Aorta (tissue), 5 donors: ENCODE measurements at regions not wholly inside any gene's neighbourhood (a gene's known extent, or its start where the extent isn't known, plus 50 kb on each side); places are given as distances from the start of the nearest gene placed in this dataset.

Experiments
- ATAC-seq: fragments of 200-7000 bp; cut with Tn5 transposase; one replicate; pipeline ENCODE4 v1.9.1; 2022; ENCODE audit warnings: moderate library complexity; ENCODE audit not compliant: low FRiP score
- DNase-seq, 2 donors: peaks; one replicate each; pipeline ENCODE4 v3.0.0-alpha.2; 2020
- H3K27ac ChIP-seq, 2 donors: one replicate each; pipeline ENCODE4 v1.5.1; 2013; ENCODE audit warnings: low read length in 2 of 2, mild to moderate bottlenecking in 2 of 2, moderate library complexity in 2 of 2, control low read depth in 1 of 2, inconsistent platforms in 1 of 2, low read depth in 1 of 2
- H3K27me3 ChIP-seq, 2 donors: one replicate each; pipeline ENCODE4 v1.6.1; 2013; ENCODE audit warnings: control low read depth in 1 of 2, low read length in 1 of 2, mild to moderate bottlenecking in 1 of 2, moderate library complexity in 1 of 2; ENCODE audit not compliant: insufficient read depth in 2 of 2, control insufficient read depth in 1 of 2
- H3K36me3 ChIP-seq, 2 donors: one replicate each; pipeline ENCODE4 v1.6.1; 2013; ENCODE audit warnings: control low read depth in 1 of 2, low read length in 1 of 2, mild to moderate bottlenecking in 1 of 2; ENCODE audit not compliant: insufficient read depth in 2 of 2, control insufficient read depth in 1 of 2
- H3K4me1 ChIP-seq, 2 donors: one replicate each; pipeline ENCODE4 v1.6.1; 2013; ENCODE audit warnings: low read length in 2 of 2, control low read depth in 1 of 2, mild to moderate bottlenecking in 1 of 2, moderate library complexity in 1 of 2; ENCODE audit not compliant: insufficient read depth in 2 of 2, control insufficient read depth in 1 of 2
- H3K4me3 ChIP-seq, 2 donors: one replicate each; pipeline ENCODE4 v1.5.1; 2013; ENCODE audit warnings: low read length in 2 of 2, control low read depth in 1 of 2, mild to moderate bottlenecking in 1 of 2
- H3K9me3 ChIP-seq: one replicate; pipeline ENCODE4 v1.6.1; 2013; ENCODE audit warnings: mild to moderate bottlenecking, low read length; ENCODE audit not compliant: control insufficient read depth
- WGBS, 2 donors: extraction: QIAGEN DNeasy Blood & Tissue Kit; methylation state at CpG; one replicate each; pipeline ENCODE4 v1.1.7; 2013; 5-methylcytosine and 5-hydroxymethylcytosine counted together
- intact Hi-C, 2 donors: fragments of 100-400 bp; cut with DNase I; formaldehyde crosslinking; loops; one replicate each; pipeline versions ENCODE4 v1.14.2 to v1.15.0; 2022
- donor health status: healthy with polysubstance abuse.
- donor health status: Bipolar disorder and iron deficiency.
- donor health status: DM: no; HTN: no; CAD: no.
- donor health status: DM: no; HTN: no; CAD: no.
- donor health status: DM: yes; HTN: yes; CAD: no.

DNA sequence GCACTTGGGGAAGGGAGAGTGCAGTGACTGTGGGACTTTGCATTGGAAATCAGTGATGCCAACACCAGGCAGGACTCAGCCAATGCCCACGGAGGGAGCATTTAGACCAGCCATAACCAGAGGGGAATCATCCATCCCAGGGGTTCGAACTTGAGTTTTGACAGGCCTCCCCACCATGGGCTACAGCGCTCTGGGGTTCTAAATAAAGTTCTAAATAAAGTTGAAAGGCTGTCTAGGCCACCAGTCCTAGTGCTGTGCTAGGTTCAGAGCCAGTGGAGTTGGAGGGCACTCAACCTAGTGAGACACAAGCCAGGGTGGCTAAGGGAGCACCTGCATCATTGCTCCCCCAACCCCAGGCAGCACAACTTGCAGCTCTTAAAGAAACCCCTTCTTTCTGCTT is 82.0 kb upstream of the SLC38A4 start:
- peaks cover 0 to 2% of the 10 kb centered on the region in 2 donors for H3K4me1 ChIP-seq
- no peak overlapping the region for H3K27ac ChIP-seq
- H3K27me3 ChIP-seq, result no peaks in the 10 kb centered on the region
- no peaks in the 10 kb centered on the region for H3K36me3 ChIP-seq
- ATAC-seq, result no peak
- no peaks in the 10 kb centered on the region for H3K9me3 ChIP-seq
- no peak overlapping the region for H3K4me3 ChIP-seq
- DNase-seq, result no peak
- intact Hi-C loops, result no loop called here
- 84 to 88% methylated on average over 3 of the region's 3 CpGs for WGBS, 2 donors

DNA sequence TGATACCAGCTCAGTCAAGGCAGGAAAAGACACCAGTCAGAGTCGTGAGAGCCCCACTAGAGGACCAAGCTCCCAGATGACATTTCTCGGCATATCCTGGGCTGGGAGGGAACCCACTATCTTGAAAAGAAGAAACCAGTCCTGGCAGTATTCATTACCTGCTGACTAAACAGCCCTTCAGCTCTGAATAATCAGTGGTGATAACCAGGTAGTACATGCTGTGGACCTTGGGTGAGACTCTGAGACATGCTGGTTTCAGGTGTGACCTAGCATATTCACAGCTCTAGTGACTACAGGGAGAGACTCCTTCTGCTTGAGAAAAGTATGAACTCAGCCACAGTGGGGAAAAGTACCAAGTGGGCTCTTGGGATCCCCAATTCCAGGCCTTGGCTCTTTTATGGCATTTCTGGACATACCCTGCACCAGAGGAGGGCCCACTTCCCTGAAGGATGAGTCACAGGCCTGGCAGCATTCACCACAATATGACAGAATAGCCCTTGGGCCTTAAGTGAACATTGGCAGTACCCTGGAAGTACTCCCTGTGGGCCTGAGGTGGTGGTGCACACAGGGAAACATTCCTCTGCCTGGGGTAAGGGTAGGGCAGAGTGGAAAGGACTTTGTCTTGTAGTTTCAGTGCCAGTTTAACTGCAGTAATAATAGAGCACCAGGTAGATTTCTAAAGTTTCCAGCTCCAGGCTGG is 82.6 kb upstream of the SLC38A4 start:
- intact Hi-C loops, result no loop called here
- Histone ChIP-seq H3K27me3 (no peaks in the 10 kb centered on the region), H3K27ac (no peak overlapping the region), H3K4me3 (no peak overlapping the region), H3K4me1 (peaks cover 0 to 2% of the 10 kb centered on the region in 2 donors), H3K9me3 (no peaks in the 10 kb centered on the region), H3K36me3 (no peaks in the 10 kb centered on the region)
- DNase-seq (no peak), ATAC-seq (no peak)
- WGBS, 2 donors, result 93 to 98% methylated on average over 2 of the region's 2 CpGs

DNA sequence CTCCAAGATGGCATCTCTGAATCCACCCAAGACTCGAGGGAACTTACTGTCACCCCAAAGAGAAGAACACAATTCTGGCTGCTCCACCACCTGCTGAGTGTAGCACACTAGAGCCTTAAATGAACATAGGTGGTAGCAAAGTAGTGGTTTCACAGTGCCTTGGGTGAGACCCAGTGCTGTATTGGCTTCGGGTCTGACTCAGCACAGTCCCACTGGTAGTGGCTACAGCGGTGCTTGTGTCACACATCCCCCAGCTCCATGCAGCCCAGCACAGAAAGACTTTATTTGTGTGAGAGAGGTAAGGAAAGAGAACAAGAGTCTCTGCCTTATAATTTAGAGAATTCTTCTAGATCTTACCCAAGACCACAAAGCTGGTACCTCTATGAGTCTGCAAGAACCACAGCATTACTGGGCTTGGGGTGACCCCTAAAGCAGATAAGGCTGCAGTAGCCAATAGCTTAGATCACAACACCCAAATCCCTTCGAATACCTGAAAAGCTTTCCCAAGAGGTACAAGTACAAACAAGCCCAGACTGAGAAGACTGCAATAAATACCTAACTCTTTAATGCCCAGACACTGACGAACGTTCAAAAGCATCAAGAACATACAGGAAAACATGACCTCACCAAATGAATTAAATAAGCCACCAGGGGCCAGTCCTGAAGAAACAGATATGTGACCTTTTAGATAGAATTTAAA is 83.3 kb upstream of the SLC38A4 start:
- WGBS, 2 donors, result 70 to 72% methylated on average over 6 of the region's 6 CpGs

DNA sequence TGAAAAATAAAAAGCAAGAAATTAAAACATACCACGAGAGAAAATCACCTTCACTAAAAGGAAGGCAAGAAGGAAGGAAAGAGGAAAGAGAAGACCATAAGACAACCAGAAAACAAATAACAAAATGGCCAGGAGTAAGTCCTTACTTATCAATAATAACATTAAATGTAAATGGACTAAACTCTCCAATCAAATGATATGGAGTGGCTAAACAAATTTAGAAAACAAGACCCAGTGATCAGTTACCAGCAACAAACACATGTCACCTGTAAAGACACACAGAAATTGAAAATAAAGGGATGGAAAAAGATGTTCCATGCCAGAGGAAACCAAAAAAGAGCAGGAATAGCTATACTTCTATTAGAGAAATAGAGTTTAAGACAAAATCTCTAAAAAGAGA is 85.0 kb upstream of the SLC38A4 start:
- Histone ChIP-seq H3K27ac (no peak overlapping the region), H3K36me3 (no peaks in the 10 kb centered on the region), H3K9me3 (no peaks in the 10 kb centered on the region), H3K27me3 (no peaks in the 10 kb centered on the region), H3K4me1 (no peaks in the 10 kb centered on the region), H3K4me3 (no peak overlapping the region)
- WGBS, 2 donors, result 93% methylated on average over 1 of the region's 1 CpG
- ATAC-seq, result no peak
- intact Hi-C loops, result no loop called here
- DNase-seq, result no peak

More for the DNA sequence above, 83.3 kb upstream of the SLC38A4 start:
- no peaks in the 10 kb centered on the region for H3K27me3 ChIP-seq
- H3K36me3 ChIP-seq, result no peaks in the 10 kb centered on the region
- H3K27ac ChIP-seq, result no peak overlapping the region
- no peaks in the 10 kb centered on the region for H3K9me3 ChIP-seq
- ATAC-seq (no peak), DNase-seq (no peak)
- H3K4me1 ChIP-seq, result peaks cover 0 to 2% of the 10 kb centered on the region in 2 donors
- H3K4me3 ChIP-seq, result no peak overlapping the region
- intact Hi-C loops, result no loop called here

DNA sequence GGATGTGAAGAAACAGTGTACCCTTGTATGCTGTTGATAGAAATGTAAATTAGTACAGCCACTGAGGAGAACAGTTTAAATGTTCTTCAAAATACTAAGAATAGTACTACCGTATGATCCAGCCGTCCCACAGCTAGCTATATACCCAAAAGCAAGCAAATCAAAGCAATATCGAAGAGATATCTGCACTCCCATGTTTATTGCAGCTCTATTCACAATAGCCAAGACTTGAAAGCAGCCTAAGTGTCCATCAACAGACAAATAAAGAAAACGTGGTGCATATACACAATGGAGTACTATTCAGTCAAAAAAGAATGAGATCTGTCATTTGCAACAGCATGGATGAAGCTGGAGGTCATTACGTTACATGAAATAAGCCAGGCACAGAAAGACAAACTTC is 88.5 kb upstream of the SLC38A4 start:
- Histone ChIP-seq H3K4me3 (no peak overlapping the region), H3K36me3 (no peaks in the 10 kb centered on the region), H3K27me3 (no peaks in the 10 kb centered on the region), H3K9me3 (no peaks in the 10 kb centered on the region), H3K27ac (no peak overlapping the region), H3K4me1 (peaks cover 0 to 2% of the 10 kb centered on the region in 2 donors)
- 70 to 77% methylated on average over 5 of the region's 5 CpGs for WGBS, 2 donors
- intact Hi-C loops, result no loop called here
- DNase-seq (no peak), ATAC-seq (no peak)

DNA sequence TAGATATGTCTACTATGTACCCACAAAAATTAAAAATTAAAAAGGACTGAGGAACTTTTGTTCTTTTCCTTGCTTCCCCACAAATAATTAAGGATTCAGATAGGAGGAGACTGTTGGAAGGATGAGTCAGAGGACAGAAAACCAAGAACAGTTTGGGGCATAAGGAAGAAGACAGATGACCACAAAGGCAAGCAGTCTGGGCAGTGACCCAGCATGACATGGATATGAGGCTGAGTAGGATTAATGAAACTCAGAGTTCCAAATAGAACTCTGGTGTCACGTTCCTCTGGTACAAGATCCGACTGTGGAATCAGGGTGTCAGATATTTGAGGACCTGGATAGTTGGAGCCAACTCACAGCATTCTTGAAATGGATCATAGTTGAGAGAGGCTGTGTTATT is 89.3 kb upstream of the SLC38A4 start:
- Histone ChIP-seq H3K27me3 (no peaks in the 10 kb centered on the region), H3K4me3 (no peak overlapping the region), H3K27ac (no peak overlapping the region), H3K36me3 (no peaks in the 10 kb centered on the region), H3K9me3 (no peaks in the 10 kb centered on the region), H3K4me1 (peaks cover 0 to 2% of the 10 kb centered on the region in 2 donors)
- peak in 1 of 2 donors; percentile 62 for DNase-seq
- intact Hi-C loops, result no loop called here
- WGBS, 2 donors, result 48 to 51% methylated on average over 2 of the region's 2 CpGs
- no peak for ATAC-seq

DNA sequence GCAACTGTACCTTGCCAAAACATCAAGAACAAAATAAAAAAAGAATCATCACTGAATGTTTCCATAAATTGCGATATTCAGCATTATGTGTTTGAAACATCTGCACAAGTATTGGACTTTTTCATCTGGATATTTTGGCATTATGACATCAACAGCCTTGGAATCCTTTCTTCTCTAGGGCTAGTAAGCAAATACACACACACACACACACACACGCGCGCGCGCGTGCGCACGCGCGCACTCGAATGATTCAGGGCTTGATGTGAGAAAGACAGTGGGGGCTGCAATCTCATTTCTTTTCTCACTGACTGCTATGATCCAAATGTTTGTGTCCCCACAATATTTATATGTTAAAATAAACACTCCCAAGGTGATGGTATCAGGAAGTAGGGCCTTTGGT is 90.0 kb upstream of the SLC38A4 start:
- Histone ChIP-seq H3K36me3 (no peaks in the 10 kb centered on the region), H3K9me3 (no peaks in the 10 kb centered on the region), H3K27ac (no peak overlapping the region), H3K4me1 (peaks cover 0 to 2% of the 10 kb centered on the region in 2 donors), H3K27me3 (no peaks in the 10 kb centered on the region), H3K4me3 (no peak overlapping the region)
- intact Hi-C loops, result no loop called here
- 72 to 87% methylated on average over 10 to 12 of the region's 12 CpGs for WGBS, 2 donors
- DNase-seq, result no peak
- no peak for ATAC-seq

DNA sequence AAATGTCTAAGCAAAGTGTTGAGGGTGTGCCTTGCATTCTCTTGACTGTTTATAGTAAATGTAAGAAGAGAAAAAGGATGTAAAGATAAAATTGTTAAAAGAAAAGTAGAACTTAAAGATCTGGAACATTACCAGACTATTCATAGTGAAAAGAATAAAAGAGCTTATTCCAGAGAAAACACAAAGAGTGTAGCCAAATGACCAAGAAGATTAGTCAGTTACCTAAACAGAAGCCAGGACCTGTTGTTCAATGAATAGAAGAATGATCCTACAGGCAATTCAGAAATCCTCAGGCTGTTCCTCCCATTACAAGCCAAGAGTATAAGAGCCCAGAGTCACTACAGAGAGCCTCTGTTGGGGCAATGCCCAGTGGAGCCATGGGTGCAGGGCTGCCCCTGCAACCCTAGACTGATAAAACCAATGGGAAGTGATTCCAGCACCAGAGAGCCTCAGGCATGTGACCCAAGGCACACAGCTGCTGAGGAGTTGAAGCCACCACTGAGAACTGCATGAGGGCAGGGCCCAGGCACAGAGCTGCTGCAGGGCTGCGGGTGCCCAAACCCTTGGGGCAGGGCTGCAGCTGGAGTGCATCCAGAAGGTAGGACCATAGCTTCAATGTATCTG is 91.1 kb upstream of the SLC38A4 start:
- no peak overlapping the region for H3K27ac ChIP-seq
- H3K36me3 ChIP-seq, result no peaks in the 10 kb centered on the region
- ATAC-seq, result no peak
- DNase-seq, result no peak
- peaks cover 0 to 2% of the 10 kb centered on the region in 2 donors for H3K4me1 ChIP-seq
- no peaks in the 10 kb centered on the region for H3K27me3 ChIP-seq
- intact Hi-C loops, result no loop called here
- WGBS, 2 donors, result 96 to 100% methylated on average over 1 of the region's 1 CpG
- no peak overlapping the region for H3K4me3 ChIP-seq
- no peaks in the 10 kb centered on the region for H3K9me3 ChIP-seq

DNA sequence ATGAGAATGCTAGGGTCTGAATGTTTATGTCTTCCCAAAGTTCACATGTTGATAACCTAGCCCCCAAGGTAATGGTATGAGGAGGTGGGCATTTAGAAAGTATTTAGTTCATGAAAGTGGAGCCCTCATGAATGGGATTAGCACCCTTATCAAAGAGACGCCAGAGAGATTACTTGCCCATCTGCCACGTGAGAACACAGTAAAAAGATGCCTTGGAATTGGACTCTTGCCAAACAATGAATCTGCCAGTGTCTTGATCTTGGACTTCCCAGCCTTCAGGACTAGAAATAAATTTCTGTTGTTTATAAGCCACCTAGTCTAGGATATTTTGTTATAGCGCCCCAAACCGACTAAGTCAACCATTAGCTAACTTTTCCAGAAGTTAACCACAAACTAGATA is 92.0 kb upstream of the SLC38A4 start:
- H3K27me3 ChIP-seq, result no peaks in the 10 kb centered on the region
- peaks cover 0 to 2% of the 10 kb centered on the region in 2 donors for H3K4me1 ChIP-seq
- DNase-seq (no peak), ATAC-seq (no peak)
- H3K9me3 ChIP-seq, result no peaks in the 10 kb centered on the region
- H3K27ac ChIP-seq, result no peak overlapping the region
- H3K36me3 ChIP-seq, result no peaks in the 10 kb centered on the region
- WGBS, 2 donors, result 62 to 88% methylated on average over 4 of the region's 4 CpGs
- H3K4me3 ChIP-seq, result no peak overlapping the region
- intact Hi-C loops, result no loop called here
